ENCODE measurements at regions not wholly inside any gene's neighbourhood (a gene's known extent, or its start where the extent isn't known, plus 50 kb on each side); places are given as distances from the start of the nearest gene placed in this dataset.

DNA sequence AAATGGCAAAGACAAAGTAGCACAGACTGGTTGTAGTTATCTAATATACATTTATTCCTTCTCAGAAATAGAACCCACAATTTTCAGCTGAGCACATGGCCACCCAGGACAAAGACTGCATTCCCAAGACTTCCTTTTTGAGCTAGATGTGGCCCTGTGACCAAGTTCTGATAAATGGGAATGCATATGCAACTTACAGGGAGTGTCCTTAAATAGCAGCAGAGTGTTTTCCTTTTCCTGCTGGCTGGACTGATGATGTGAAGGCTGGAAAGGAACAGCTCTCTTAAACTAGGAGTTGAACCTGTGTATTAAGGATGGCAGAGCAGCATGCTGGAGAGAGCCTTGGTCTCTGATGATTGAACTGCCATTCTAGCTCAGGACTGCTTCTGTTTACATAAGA lies 74.7 kb upstream of the TNPO1 start:
- TF ChIP-seq, protein P1, sequence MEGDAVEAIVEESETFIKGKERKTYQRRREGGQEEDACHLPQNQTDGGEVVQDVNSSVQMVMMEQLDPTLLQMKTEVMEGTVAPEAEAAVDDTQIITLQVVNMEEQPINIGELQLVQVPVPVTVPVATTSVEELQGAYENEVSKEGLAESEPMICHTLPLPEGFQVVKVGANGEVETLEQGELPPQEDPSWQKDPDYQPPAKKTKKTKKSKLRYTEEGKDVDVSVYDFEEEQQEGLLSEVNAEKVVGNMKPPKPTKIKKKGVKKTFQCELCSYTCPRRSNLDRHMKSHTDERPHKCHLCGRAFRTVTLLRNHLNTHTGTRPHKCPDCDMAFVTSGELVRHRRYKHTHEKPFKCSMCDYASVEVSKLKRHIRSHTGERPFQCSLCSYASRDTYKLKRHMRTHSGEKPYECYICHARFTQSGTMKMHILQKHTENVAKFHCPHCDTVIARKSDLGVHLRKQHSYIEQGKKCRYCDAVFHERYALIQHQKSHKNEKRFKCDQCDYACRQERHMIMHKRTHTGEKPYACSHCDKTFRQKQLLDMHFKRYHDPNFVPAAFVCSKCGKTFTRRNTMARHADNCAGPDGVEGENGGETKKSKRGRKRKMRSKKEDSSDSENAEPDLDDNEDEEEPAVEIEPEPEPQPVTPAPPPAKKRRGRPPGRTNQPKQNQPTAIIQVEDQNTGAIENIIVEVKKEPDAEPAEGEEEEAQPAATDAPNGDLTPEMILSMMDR (IDR thresholded peaks at IDR 0.05), result no peak
- no peak for TF ChIP-seq POLR2A (IDR thresholded peaks at IDR 0.05)

Measured in lower leg skin (tissue), 3 donors.